ENCODE measurements at regions not wholly inside any gene's neighbourhood (a gene's known extent, or its start where the extent isn't known, plus 50 kb on each side); places are given as distances from the start of the nearest gene placed in this dataset.
"Not testable (repeated sequence)": the region's sequence is repeated elsewhere in the genome, so short reads cannot be mapped to it uniquely, and the experiment has no call there.

DNA sequence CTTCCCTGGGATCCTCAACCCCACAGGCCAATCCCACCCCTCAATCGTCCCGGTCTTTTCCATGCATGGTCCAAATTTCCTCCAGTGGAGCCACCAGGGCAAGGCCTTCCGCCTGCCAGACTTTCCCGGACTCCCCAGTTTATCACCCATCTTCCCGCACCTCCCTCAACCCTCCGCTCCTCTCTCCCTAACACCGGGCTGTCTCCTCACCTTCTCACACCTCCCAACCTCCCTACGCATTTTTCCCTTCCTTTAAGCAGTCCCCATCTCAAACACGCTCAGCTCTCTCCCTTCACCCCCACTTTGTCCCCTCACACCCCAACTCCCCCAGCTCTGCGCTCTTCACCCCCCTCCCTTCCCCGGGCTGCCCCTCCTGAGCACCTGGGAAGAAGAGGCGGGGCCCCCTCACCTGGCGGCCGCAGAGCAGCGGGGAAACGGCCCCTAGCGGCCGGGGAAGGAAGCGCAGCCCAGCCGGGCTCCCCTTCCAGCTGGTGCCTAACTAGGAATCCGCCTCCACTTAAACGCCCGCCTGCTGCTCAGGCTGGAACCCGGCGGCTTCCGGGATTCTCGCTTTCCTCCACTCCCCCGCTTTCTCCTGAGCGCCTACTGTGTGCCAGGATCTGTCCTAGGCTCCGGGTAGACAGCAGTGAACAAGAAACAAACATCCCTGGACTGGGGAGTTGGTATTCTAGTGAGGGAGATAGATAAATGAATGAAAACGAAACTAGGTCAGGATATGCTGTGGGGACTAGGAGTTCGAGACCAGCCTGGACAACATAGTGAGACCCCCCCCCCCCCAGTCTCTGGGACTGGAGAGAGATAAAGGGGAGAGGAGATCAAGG lies 126.7 kb downstream of the CRLF3 start:
- TF ChIP-seq, protein P1, sequence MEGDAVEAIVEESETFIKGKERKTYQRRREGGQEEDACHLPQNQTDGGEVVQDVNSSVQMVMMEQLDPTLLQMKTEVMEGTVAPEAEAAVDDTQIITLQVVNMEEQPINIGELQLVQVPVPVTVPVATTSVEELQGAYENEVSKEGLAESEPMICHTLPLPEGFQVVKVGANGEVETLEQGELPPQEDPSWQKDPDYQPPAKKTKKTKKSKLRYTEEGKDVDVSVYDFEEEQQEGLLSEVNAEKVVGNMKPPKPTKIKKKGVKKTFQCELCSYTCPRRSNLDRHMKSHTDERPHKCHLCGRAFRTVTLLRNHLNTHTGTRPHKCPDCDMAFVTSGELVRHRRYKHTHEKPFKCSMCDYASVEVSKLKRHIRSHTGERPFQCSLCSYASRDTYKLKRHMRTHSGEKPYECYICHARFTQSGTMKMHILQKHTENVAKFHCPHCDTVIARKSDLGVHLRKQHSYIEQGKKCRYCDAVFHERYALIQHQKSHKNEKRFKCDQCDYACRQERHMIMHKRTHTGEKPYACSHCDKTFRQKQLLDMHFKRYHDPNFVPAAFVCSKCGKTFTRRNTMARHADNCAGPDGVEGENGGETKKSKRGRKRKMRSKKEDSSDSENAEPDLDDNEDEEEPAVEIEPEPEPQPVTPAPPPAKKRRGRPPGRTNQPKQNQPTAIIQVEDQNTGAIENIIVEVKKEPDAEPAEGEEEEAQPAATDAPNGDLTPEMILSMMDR (IDR thresholded peaks at IDR 0.05), result peak; percentile 89
- H3K4me3 Mint-ChIP-seq (ENCODE audit: unreplicated experiment), result peak overlapping the region; percentile 75
- not testable (repeated sequence) for H3K9me3 Mint-ChIP-seq (ENCODE audit: unreplicated experiment); H3K27ac Mint-ChIP-seq (ENCODE audit: unreplicated experiment); H3K36me3 Mint-ChIP-seq (ENCODE audit: unreplicated experiment); H3K27me3 Mint-ChIP-seq (ENCODE audit: unreplicated experiment)
- H3K4me1 Mint-ChIP-seq (ENCODE audit: unreplicated experiment), result peaks cover 17% of the 10 kb centered on the region
- peak; percentile 89 for DNase-seq (ENCODE audit: extremely low spot score, unreplicated experiment)

DNA sequence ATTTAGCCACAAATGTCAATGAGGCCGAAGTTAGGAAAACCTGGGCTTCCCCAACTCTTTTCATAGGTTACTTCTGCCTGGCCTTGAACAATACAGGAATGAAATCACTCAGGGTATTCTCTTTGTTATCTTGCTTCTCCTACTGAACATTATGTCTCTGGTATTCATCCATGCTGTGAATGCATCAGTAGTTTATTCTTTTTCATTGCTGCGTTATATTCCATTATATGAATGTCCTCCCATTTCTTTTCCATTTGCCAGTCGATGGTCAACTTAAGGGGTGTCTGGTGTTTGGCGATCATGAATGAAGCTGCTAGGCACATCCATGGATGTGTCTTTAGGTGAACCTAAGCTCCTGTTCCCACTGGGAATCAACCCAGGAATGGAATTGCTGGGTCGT lies 128.3 kb downstream of the CRLF3 start:
- Mint-ChIP-seq H3K27ac (ENCODE audit: unreplicated experiment) (no peak overlapping the region), H3K36me3 (ENCODE audit: unreplicated experiment) (no peaks in the 10 kb centered on the region), H3K27me3 (ENCODE audit: unreplicated experiment) (peaks cover 4% of the 10 kb centered on the region), H3K4me3 (ENCODE audit: unreplicated experiment) (no peak overlapping the region), H3K4me1 (ENCODE audit: unreplicated experiment) (peaks cover 17% of the 10 kb centered on the region), H3K9me3 (ENCODE audit: unreplicated experiment) (no peaks in the 10 kb centered on the region)
- TF ChIP-seq, protein P1 (IDR thresholded peaks at IDR 0.05), result no peak
- DNase-seq (ENCODE audit: extremely low spot score, unreplicated experiment), result no peak

DNA sequence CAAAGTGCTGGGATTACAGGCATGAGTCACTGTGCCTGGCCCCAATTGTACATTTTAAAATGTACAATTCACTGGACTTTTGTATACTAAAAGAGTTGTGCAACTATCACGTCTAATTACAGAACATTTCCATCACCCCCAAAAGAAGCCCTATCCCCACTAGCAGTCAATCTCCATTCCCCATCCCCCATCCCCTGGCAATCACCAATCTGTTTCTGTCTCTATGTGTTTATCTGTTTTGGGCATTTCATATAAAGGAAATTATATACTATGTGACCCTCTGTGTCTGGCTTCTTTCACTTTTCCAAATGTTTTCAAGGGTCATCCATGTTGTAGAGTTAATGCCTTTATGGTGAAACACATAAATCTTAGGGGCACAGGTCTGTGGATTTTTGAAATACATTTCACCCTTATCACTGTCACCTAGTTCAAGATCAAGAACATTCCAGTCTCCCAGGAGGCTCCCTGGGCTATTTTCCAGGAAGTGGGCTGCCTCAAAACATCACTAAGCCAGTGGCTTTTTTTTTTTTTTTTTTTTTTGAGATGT lies 129.2 kb downstream of the CRLF3 start:
- not testable (repeated sequence) for H3K9me3 Mint-ChIP-seq (ENCODE audit: unreplicated experiment); DNase-seq (ENCODE audit: extremely low spot score, unreplicated experiment); H3K36me3 Mint-ChIP-seq (ENCODE audit: unreplicated experiment); H3K27ac Mint-ChIP-seq (ENCODE audit: unreplicated experiment); H3K27me3 Mint-ChIP-seq (ENCODE audit: unreplicated experiment); H3K4me3 Mint-ChIP-seq (ENCODE audit: unreplicated experiment)
- H3K4me1 Mint-ChIP-seq (ENCODE audit: unreplicated experiment), result peaks cover 12% of the 10 kb centered on the region

DNA sequence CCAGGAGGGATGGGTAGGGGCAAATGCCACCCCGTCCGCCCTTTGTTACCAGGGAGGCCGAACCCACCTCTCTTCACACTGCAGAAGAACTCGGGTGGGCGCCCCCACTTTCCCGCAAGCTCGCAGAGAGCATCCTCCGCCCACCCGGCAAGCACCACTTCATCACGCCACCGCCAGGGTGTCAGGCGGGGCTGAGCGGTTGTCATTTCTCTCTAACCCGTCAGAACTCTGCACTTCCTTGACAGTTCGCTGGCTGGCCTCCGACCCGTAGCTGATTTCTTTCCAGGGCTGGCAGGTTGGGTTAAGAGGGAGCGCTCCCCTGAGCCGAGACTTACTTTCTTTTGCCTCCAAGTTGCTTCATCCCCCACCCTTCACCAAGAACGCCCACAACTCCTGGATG lies 130.7 kb downstream of the CRLF3 start:
- H3K9me3 Mint-ChIP-seq (ENCODE audit: unreplicated experiment); H3K36me3 Mint-ChIP-seq (ENCODE audit: unreplicated experiment); DNase-seq (ENCODE audit: extremely low spot score, unreplicated experiment); H3K27me3 Mint-ChIP-seq (ENCODE audit: unreplicated experiment); H3K27ac Mint-ChIP-seq (ENCODE audit: unreplicated experiment): not testable (repeated sequence)
- Mint-ChIP-seq H3K4me1 (ENCODE audit: unreplicated experiment) (peaks cover 12% of the 10 kb centered on the region), H3K4me3 (ENCODE audit: unreplicated experiment) (peak overlapping the region; percentile 57)
- TF ChIP-seq, protein P1 (IDR thresholded peaks at IDR 0.05), result peak; percentile 36

DNA sequence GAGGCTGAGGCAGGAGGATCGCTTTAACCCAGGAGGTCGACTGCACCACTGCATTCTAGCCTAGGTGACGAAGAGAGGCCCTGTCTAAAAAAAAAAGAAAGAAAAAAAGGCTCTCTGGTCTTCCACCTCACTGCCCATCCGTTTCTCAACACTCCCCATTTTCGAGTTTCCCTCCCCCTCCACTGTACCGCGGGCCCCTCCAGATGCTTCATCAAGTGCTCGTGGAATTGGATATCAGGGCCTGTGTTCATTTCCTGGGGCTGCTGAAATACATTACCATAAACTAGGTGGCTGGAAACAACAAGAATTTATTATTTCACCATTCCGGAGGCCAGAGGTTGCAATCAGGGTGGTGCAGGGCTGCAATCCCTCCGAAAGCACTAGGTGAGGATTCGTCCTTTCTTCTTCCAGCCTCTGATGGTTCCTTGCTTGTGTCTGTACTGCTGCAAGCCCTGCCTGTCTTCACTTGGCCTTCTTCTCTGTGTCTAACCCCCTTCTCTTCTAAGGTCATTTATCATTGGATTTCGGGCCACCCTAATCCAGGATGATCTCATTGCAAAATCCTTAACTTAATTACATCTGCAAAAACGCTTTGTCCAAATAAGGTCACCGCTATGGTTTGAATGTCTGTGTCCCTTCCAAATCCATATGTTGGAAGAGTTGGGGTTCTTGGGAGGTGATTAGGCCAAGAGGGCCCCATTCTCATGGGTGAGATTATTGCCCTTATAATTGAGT lies 135.1 kb downstream of the CRLF3 start:
- not testable (repeated sequence) for H3K9me3 Mint-ChIP-seq (ENCODE audit: unreplicated experiment); H3K36me3 Mint-ChIP-seq (ENCODE audit: unreplicated experiment); DNase-seq (ENCODE audit: extremely low spot score, unreplicated experiment); H3K4me3 Mint-ChIP-seq (ENCODE audit: unreplicated experiment); H3K27me3 Mint-ChIP-seq (ENCODE audit: unreplicated experiment); H3K27ac Mint-ChIP-seq (ENCODE audit: unreplicated experiment)
- peaks cover 12% of the 10 kb centered on the region for H3K4me1 Mint-ChIP-seq (ENCODE audit: unreplicated experiment)

DNA sequence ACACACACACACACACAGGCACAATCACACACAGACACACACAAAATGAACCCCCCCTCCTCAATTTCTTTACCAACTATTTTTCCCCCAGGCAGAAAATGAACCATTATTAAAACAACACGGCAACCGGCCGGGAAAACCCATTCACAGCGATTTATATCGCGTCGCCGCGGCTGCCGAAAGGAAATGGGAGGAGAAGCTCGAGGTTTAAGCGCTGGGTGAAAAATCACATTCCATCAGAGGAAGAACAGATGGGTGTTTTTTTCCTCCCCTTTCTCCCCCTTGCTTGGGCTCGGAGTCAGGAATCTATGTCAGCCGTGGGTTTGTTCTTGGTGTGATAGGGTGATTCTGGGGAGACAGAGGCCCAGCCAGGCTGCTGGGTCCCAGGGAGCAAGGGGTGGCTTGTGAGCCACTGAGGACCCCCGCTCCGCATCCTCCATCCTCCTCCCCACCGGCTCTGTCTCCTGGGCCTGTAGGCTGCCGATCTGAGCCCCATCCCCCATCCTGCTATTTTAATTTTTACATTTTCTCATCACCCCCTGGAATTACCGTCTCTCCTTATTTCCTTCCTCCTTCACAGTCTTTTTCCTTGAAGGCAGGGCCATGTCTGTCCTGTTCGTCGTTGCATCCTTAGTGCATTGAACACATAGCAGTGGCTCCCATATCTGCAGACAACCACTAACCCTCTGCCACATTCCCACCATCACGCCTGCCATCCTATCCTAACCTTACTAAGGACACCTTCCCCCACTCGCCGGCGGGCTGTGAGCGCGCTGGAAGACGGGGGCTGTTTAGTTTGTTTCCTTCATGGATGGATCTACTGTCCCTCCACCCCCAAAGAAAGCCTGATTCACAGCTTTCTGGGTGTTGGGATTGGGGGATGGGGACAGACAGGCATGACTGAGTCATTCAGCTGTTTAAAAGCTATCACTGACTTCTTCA lies 137.7 kb downstream of the CRLF3 start:
- H3K27me3 Mint-ChIP-seq (ENCODE audit: unreplicated experiment); H3K27ac Mint-ChIP-seq (ENCODE audit: unreplicated experiment); DNase-seq (ENCODE audit: extremely low spot score, unreplicated experiment); H3K9me3 Mint-ChIP-seq (ENCODE audit: unreplicated experiment); H3K4me1 Mint-ChIP-seq (ENCODE audit: unreplicated experiment); H3K36me3 Mint-ChIP-seq (ENCODE audit: unreplicated experiment): not testable (repeated sequence)
- H3K4me3 Mint-ChIP-seq (ENCODE audit: unreplicated experiment), result peak overlapping the region; percentile 47

DNA sequence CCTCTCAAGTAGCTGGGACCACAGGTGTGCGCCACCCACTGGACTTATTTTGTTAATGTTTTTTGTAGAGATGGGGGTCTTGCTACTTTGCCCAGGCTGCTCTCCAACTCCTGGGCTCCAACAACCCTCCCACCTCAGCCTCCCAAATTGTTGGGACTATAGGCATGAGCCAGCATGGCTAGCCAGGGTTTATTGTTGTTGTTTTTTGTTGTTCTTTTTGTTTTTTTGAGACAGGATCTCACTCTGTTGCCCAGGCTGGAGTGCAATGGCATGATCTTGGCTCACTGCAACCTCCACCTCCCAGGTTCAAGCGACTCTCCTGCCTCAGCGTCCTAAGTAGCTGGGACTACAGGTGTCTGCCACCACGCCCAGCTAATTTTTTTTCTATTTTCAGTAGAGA lies 142.2 kb downstream of the CRLF3 start:
- DNase-seq (ENCODE audit: extremely low spot score, unreplicated experiment); H3K27me3 Mint-ChIP-seq (ENCODE audit: unreplicated experiment); H3K4me3 Mint-ChIP-seq (ENCODE audit: unreplicated experiment); H3K27ac Mint-ChIP-seq (ENCODE audit: unreplicated experiment); H3K4me1 Mint-ChIP-seq (ENCODE audit: unreplicated experiment); H3K9me3 Mint-ChIP-seq (ENCODE audit: unreplicated experiment); H3K36me3 Mint-ChIP-seq (ENCODE audit: unreplicated experiment): not testable (repeated sequence)

DNA sequence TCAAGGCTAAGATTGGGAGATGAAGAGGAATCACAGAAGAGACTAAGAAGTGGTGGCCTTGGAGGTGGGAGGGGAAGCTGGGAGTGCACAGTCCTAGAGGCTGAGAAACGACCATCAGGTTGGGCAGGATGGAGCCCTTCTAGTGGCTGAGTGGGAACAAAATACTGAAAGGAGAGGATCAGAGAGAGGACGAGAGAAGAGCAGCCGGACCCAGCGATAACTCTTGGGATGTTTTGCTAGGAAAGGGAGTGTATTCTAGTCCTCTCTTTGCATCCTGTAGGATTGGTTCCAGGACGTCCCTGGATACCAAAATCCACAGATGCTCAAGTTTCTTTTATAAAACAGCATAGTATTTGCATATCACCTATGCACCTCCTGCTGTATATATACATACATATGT lies 143.8 kb downstream of the CRLF3 start:
- not testable (repeated sequence) for H3K36me3 Mint-ChIP-seq (ENCODE audit: unreplicated experiment); H3K27me3 Mint-ChIP-seq (ENCODE audit: unreplicated experiment); H3K27ac Mint-ChIP-seq (ENCODE audit: unreplicated experiment); H3K9me3 Mint-ChIP-seq (ENCODE audit: unreplicated experiment); H3K4me3 Mint-ChIP-seq (ENCODE audit: unreplicated experiment); H3K4me1 Mint-ChIP-seq (ENCODE audit: unreplicated experiment); DNase-seq (ENCODE audit: extremely low spot score, unreplicated experiment)

Data from osteocyte (in vitro differentiated cells).